ENCODE measurements at regions not wholly inside any gene's neighbourhood (a gene's known extent, or its start where the extent isn't known, plus 50 kb on each side); places are given as distances from the start of the nearest gene placed in this dataset.

GRCh38 chr4:144575181-144575580 lies 70.8 kb upstream of the HHIP start:
- TF ChIP-seq EZH2 (IDR thresholded peaks at IDR 0.05; ENCODE audit: borderline replicate concordance, low read length) = no peak
- peak; percentile 27 to 33 for TF ChIP-seq CTCF (conservative IDR thresholded peaks at IDR 0.05 in 1 of 2, IDR thresholded peaks at IDR 0.05 in 1 of 2; ENCODE audit: extremely low read depth in 1 of 2, insufficient read depth in 1 of 2, low read depth in 1 of 2, low read length in 2 of 2)
